WERI-Rb-1 (cell line): ENCODE measurements at regions not wholly inside any gene's neighbourhood (a gene's known extent, or its start where the extent isn't known, plus 50 kb on each side); places are given as distances from the start of the nearest gene placed in this dataset.
"Not testable (repeated sequence)": the region's sequence is repeated elsewhere in the genome, so short reads cannot be mapped to it uniquely, and the experiment has no call there.

Source experiments
- DNase-seq: peaks from one replicate; pipeline ENCODE4 v3.0.0-alpha.2; 2020
- H3K27ac ChIP-seq: fragments of 250-450 bp; sonication (Bioruptor Pico); 2 replicates; pipeline ENCODE4 v1.5.1; 2020; ENCODE audit warnings: mild to moderate bottlenecking, moderate library complexity
- H3K27me3 ChIP-seq: fragments of 250-450 bp; sonication (Bioruptor Pico); 2 replicates; pipeline ENCODE4 v1.5.1; 2021; ENCODE audit warnings: mild to moderate bottlenecking, low read depth, moderate library complexity; ENCODE audit not compliant: insufficient read depth, severe bottlenecking
- H3K36me3 ChIP-seq: fragments of 250-450 bp; sonication (Bioruptor Pico); 2 replicates; pipeline ENCODE4 v1.5.1; 2020; ENCODE audit warnings: mild to moderate bottlenecking, moderate library complexity
- H3K4me3 ChIP-seq: 2 replicates; pipeline ENCODE4 v1.5.1; 2011; ENCODE audit warnings: low read depth, mild to moderate bottlenecking, control low read depth, low read length
- H3K9me3 ChIP-seq: fragments of 250-450 bp; sonication (Bioruptor Pico); 2 replicates; pipeline ENCODE4 v1.5.1; 2021; ENCODE audit warnings: mild to moderate bottlenecking, moderate library complexity; ENCODE audit not compliant: severe bottlenecking
- CTCF ChIP-seq: IDR thresholded peaks from 2 replicates; pipeline ENCODE4 v1.5.1; 2011; ENCODE audit warnings: low read depth, mild to moderate bottlenecking, control low read depth, inconsistent platforms, low read length

- Histone ChIP-seq H3K27ac (no peak overlapping the region), H3K36me3 (no peaks in the 10 kb centered on the region), H3K9me3 (no peaks in the 10 kb centered on the region), H3K4me3 (no peak overlapping the region), H3K27me3 (no peaks in the 10 kb centered on the region)
- TF ChIP-seq CTCF: no peak
- no peak for DNase-seq
Measured at GRCh38 chr9:82490019-82490499, 501.5 kb downstream of the SPATA31D1 start.

GRCh38 chr9:82490821-82491220, 502.2 kb downstream of the SPATA31D1 start:
- not testable (repeated sequence) for H3K27ac ChIP-seq, H3K27me3 ChIP-seq, H3K4me3 ChIP-seq, H3K9me3 ChIP-seq, DNase-seq, H3K36me3 ChIP-seq

- no peak overlapping the region for H3K27ac ChIP-seq
- no peaks in the 10 kb centered on the region for H3K27me3 ChIP-seq
- no peaks in the 10 kb centered on the region for H3K36me3 ChIP-seq
- no peak for TF ChIP-seq CTCF
- H3K9me3 ChIP-seq: no peaks in the 10 kb centered on the region
- no peak overlapping the region for H3K4me3 ChIP-seq
- no peak for DNase-seq
Measured at GRCh38 chr9:82491604-82492003, 503.0 kb downstream of the SPATA31D1 start.

GRCh38 chr9:82492274-82492673, 503.7 kb downstream of the SPATA31D1 start:
- Histone ChIP-seq H3K4me3 (no peak overlapping the region), H3K27me3 (no peaks in the 10 kb centered on the region), H3K9me3 (no peaks in the 10 kb centered on the region), H3K36me3 (no peaks in the 10 kb centered on the region), H3K27ac (no peak overlapping the region)
- no peak for TF ChIP-seq CTCF
- DNase-seq: no peak

- Histone ChIP-seq H3K27ac (no peak overlapping the region), H3K9me3 (no peaks in the 10 kb centered on the region), H3K36me3 (no peaks in the 10 kb centered on the region), H3K27me3 (no peaks in the 10 kb centered on the region), H3K4me3 (no peak overlapping the region)
- peak; percentile 23 for DNase-seq
- no peak for TF ChIP-seq CTCF
Measured at GRCh38 chr9:82495884-82496777, 507.6 kb downstream of the SPATA31D1 start.

GRCh38 chr9:82498541-82499317, 510.2 kb downstream of the SPATA31D1 start:
- Histone ChIP-seq H3K36me3 (no peaks in the 10 kb centered on the region), H3K9me3 (peaks cover 4% of the 10 kb centered on the region), H3K4me3 (no peak overlapping the region), H3K27me3 (no peaks in the 10 kb centered on the region), H3K27ac (peak overlapping the region; percentile 52)
- no peak for TF ChIP-seq CTCF
- DNase-seq: peak; percentile 7
